Fibroblast of skin of right quadriceps (primary cell): ENCODE measurements at regions not wholly inside any gene's neighbourhood (a gene's known extent, or its start where the extent isn't known, plus 50 kb on each side); places are given as distances from the start of the nearest gene placed in this dataset.

Experiments
- DNase-seq: peaks from one replicate; pipeline ENCODE4 v3.0.0-alpha.2; 2013

DNA sequence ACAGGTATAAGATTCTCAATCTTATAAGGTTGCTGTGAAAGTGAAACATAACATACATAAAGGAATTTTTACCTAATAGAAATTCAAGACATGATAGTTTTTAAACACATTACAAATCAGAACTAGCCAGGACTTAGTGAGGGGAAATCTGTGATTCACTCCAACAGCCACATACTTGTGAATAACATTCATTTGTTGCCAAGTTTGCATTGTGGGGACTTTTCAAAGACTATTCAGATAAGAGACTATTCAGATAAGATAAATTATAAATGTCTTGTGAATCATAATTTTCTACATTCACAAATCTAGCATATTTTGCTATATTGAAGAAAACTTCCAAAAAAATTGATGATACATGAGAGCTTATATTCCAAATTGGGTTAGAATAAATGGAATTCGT, 345.3 kb upstream of the CDH20 start:
- DNase-seq, result peak; percentile 9

DNA sequence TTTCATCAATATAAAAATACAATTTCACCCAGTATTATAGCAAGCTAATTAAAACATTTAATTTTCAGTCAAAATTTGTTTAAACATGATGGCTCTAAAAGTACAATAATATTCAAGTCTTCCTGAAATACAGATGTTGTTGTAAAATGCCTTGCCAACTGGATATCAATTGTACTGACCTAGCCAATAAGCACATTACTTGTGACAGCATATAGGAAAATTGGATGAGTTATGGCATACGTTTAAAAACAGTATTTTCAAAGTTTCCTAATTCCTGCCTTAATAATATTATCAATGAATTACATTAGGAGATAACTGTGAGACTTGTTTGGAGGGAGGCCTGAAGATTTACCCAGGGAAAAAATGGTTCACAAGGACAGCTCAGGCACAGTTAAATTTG, 336.9 kb upstream of the CDH20 start:
- no peak for DNase-seq

DNA sequence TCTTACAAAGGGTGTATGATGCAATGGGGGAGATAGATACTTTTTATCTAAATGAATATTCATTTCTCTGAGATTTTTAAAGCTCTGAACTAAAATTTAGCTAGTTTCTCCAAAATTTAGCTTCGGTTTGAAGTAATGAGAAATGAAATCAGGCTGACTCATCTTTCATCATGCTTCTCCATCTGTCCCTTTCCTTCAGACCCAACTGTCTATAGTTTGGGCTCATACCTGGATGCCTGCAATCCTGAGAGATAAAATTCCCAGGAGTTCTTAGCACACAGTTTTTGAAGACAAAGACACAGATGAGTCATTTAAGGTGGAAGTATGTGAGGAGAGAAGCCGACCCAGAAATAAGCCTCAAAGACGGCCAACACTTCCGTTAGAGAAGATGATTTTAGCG, 336.4 kb upstream of the CDH20 start:
- no peak for DNase-seq

DNA sequence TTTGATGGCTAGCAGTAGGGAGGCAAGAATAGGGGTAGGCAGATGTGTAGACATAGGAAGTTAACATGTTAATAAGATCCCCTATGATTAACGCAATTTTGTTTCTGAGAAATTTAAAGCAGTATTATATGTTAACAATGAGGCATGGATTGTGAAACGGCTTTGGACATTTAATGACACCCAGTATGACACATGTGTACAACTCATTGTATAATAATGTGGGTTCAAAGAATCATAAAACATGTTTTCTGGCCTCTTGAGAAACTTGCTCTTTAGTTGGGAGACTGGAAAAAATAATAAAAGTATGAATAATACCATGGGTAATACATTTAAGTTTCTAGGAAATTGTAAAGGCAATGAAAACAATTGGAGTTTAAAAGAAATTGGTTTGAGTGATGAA, 332.1 kb upstream of the CDH20 start:
- DNase-seq, result peak; percentile 32

DNA sequence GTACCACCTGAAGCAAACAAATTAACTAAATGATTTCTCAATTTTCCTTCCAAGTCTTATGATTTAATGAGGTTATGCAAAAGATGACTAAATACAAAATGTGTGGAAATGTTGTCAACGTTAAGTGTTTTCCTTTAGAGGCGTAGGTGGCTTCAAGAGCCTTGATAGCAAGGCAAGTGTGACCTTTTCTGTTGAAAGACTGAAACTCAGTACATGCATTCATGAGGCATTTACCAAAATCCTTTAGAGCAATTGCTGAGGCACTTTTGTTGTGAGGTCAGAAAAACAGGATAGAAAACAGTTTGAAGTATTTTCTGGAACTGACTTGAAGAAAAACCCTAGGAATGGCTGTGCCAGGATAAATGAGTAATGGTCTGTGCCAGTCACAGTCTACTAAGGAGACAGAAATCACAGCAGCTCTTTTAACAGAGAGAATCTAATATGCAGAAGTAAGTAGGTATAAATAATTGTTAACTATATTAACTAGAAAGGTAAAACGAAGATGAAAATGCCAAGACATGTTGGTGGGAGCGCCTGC, 326.5 kb upstream of the CDH20 start:
- no peak for DNase-seq

DNA sequence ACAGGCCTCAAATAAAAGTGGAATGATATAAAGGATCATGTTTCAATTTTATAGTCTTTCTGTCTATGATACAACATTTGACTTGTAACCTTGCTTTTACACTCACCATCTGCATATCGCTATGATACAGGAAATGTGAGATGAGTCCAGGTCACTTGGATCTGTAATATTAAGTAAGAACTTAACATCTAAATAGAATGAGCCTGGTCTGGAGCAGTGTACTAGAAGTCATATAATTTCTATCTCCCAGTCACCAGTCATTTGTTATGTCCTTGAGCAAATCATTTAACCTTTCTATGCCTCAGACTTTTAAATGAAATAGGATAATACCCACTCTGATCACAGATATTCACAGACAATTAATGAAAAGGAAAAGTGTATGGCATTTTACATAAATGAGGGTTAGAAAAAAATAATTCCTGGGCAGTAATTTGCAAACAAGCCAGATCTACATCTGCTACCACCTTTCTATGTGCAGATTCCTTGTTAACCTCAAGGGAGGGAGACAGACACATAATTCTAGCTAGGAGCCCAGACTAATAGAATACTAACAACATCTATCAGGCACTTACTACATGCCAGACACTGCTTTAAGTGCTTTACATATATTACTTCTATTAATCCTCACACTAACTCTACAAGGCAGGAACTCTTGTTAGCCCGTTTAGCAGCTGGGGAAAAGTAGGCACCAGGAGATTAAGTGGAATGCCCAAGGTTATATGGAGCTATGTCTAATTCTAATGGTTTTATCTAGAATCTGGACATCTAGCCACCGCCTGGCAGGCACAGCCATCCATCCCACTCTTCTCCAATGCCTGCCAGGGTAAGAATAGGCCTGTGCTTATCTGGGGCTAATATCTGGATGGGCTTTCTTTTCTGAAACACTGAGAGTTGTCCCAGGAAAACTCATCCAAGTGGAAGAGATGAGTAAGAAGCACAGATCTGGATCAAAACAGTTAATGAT, 313.6 kb upstream of the CDH20 start:
- DNase-seq, result no peak

DNA sequence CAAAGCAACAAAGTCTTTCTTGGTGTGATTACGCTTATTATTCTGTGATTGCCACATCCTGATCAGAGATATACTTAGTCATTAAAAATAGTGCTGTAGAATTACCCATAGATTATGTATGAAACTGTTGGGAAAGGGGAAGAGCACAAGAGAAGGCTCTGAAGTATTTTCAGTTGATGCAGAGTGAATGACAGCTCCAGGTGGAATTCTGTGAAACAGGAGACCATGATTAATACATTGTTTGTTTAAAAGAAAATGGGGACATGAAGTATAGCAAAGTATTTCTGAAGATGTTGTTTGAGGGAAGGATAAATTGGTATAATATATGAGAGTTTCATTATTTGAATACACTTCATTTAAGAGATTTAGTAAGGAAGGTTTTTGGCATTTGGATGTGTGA, 307.6 kb upstream of the CDH20 start:
- no peak for DNase-seq

GRCh38 chr18:61031626-61032025, 301.6 kb upstream of the CDH20 start:
- DNase-seq, result no peak

- no peak for DNase-seq
These were observed 298.6 kb upstream of the CDH20 start for GRCh38 chr18:61034580-61034979.

- no peak for DNase-seq
These were observed 294.0 kb upstream of the CDH20 start for GRCh38 chr18:61039251-61039650.

- no peak for DNase-seq
These were observed 285.4 kb upstream of the CDH20 start for GRCh38 chr18:61047794-61048193.

- no peak for DNase-seq
These were observed 275.8 kb upstream of the CDH20 start for GRCh38 chr18:61057443-61057842.

DNA sequence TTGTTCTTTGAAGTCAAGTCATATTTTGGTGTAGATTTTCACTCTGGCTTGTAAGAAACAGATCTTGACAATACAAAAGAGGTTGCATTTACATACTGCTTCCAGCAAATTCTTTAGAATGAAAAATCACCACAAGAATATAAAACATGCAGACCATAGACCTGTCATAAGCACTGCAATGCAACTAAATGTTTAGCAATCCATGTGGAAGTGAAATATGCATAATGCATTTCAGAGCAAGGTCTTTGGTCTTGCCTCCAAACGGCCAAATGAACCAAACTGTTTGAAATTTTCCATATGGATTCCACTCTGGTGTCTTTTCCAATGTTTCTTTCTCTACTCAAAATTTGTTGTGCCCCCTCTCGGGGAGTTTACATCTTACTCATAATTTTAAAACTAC, 271.0 kb upstream of the CDH20 start:
- DNase-seq, result no peak

DNA sequence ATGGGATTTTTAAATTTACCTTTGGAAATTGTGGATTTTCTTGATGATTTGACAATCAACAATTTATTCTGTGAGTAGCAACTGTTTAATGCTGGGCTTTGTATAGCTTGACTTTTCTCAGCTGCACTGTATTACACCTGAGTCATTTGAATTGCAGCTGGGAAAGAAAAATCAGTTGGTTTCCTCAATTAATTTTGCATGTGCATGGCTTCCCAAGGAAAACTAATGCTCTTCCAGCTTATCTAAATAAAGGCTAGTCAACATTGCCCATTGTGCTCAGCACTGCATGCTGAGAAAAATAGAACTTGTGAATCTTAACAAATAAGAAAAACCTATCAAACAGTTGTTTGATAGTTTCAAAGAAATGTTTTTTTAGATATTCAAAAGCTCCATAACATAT, 268.3 kb upstream of the CDH20 start:
- DNase-seq, result no peak

- no peak for DNase-seq
These were observed 256.2 kb upstream of the CDH20 start for GRCh38 chr18:61076986-61077385.

DNA sequence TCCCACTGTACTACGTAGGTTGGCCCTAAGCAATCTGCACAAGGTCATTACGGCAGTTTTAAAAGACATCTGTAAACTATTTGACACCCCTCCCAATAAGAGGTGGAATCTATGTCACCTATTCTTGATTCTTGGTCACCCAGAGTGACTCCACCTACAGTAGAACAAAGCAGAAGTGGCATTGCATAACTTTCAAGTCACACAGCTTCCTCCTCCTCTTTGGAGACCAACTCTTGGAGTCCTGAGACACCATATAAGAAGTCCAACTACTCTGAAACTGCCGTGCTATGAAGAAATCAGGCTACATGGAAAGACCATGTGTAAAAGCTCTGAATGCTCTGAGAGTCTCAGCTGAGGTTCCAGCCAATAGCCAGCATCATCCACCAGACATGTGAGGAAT, 253.5 kb upstream of the CDH20 start:
- DNase-seq, result no peak

DNA sequence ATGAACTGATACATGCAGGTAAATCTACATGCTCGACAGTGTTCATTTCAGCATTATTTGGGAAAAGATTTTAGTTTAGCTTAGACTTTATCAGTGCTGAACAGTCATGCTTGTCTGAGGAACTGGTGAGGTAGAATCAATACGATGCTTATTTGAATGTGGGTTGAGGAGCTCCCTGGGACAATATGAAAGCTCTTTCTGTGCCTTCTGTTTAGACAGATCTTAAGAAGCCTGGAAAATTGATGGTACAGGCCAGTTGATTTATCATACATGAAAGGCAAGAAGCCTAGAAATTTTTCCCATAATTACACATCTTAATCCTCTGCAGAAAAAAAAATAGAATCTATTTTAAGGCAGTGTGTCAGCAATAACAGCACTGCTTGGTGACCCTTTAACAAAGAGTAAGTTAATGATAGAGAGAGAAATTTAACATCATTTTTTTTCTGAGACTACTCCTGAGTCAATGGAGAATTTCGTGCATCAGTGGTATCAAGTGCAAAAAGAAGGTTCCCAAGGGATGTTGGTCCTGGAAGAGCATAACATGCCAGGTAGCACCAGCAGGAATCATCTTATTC, 252.2 kb upstream of the CDH20 start:
- DNase-seq, result no peak

DNA sequence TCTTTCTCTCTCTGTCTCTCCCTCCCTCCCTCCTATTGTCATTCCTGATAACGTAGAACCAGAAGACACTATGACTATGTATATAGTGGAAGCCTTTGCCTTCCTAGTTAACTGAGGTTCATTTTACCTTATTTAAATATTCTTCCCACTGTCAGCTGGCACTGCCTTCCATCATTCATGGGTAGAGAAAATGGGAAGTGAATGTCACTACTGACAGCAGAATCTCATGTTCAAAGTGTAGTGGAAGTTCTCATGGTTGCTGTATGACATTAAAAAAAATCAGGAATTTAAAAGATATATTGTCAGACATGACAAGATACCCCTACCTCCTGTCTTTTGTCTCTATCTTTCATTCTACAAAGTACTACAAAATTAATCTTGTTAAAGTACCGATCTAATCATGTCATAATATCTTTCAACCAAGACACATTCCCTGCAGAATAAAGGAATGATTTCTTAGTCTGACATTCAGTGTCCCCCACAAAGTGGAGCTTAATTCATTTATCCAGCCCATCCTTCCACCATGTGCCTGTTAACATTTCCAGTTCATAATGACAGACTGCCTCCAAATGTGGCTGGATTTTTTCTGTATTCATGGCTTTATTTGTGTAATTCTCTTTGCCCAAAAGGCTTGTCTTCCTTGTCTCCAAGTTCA, 250.1 kb upstream of the CDH20 start:
- no peak for DNase-seq

DNA sequence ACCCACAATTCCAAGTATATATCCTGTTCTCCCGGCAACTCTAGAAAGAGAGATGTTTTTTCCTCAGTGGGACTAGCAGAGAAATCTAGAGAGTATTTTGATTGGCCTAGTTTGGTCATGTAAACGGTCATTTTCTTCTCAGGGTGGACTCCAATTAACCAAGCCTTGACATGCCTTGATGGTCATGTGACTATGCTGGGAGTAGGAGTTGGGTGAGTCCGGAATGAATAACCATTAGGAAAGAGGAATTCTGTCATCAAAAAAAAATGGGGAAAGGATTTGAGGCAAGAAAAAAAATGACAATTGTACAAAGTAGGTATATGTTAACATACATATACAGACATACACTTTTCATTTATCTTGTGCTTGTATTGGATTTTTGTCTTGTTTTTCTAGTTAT, 248.2 kb upstream of the CDH20 start:
- DNase-seq, result no peak

DNA sequence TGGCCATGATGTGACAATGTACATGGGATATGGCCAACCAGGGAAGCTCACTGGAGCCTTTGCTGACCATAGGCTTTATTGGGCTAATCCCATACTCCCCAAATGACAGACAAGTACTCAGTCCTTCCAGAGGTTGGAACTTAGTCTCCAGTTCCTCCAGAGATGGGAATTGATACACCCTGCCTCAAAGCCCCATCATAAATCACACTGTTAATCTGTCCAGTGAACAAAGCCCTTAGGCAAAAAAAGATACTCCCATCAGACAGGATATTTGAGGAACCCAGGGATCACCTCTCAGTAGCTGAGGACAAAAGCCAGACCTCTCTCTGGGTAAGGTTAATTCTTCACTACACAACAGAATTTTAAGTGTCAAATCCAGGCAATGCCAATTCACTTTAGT, 247.5 kb upstream of the CDH20 start:
- DNase-seq, result no peak

- no peak for DNase-seq
These were observed 246.6 kb upstream of the CDH20 start for GRCh38 chr18:61086657-61087056.

DNA sequence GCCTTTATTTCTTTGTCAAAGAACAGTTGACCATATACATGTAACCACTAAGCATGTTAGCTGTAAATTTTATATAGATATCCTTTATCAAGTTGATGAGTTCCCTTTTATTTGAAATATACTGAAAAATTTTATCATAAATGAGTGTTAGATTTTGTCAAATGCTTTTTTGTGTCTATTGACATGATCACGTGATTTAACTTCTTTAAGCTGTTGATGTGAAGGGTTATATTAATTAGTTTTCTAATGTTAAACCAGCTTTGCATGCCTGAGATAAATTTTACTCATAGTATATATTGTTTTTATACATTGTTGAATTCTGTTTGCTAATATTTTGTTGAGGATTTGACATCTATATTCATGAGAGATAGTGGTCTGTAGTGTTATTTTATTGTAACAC, 241.9 kb upstream of the CDH20 start:
- DNase-seq, result no peak

DNA sequence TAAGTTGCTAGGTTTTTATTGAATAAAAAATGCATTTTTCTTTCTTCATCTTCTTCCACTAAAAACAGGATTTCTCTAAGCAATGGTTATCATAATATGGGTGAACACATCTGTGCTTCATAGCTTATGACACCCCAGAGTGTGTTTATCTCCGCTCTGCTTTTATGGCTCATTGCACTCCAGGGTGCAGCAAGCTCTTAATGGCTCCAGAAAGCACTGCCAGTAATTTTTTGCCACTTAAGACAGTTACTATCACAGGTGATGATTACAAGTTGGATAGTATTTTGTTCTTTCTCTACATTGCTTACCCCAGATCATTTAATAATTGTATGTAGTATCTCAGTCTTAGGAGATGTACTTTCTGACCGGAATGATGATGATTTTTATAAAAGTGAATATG, 239.3 kb upstream of the CDH20 start:
- no peak for DNase-seq

DNA sequence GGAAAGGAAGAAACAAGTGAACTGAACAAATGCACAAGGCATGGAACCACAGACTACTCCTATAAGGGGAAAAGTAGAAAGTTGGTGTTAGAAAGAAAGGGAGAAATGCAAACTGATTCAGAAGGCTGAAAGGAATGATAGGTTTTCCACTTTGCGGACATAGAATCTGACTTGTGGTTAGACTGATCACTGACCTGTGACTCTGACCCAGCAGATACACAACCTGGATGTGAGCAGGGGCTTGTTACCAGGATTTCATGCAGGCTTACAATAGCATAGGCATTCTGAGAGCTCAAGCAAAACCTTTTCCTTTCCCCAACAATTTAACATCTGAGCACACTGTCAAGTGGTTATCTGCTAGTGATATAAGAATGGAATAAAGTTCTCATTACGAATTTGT, 237.0 kb upstream of the CDH20 start:
- DNase-seq, result no peak
